Esophagus (tissue), 2 donors: ENCODE measurements at regions not wholly inside any gene's neighbourhood (a gene's known extent, or its start where the extent isn't known, plus 50 kb on each side); places are given as distances from the start of the nearest gene placed in this dataset.

ENCODE experiments used
- H3K27ac ChIP-seq, 2 donors: one replicate each; pipeline ENCODE4 v1.5.1; 2013; ENCODE audit warnings: low read depth in 2 of 2, mild to moderate bottlenecking in 2 of 2, inconsistent platforms in 1 of 2, low read length in 1 of 2, moderate library complexity in 1 of 2
- H3K27me3 ChIP-seq, 2 donors: one replicate each; pipeline ENCODE4 v1.6.1; 2013; ENCODE audit warnings: low read length in 2 of 2, control low read depth in 1 of 2, mild to moderate bottlenecking in 1 of 2; ENCODE audit not compliant: insufficient read depth in 2 of 2, control insufficient read depth in 1 of 2
- H3K36me3 ChIP-seq, 2 donors: one replicate each; pipeline ENCODE4 v1.6.1; 2013; ENCODE audit warnings: low read length in 1 of 2; ENCODE audit not compliant: control insufficient read depth in 2 of 2, insufficient read depth in 2 of 2
- H3K4me1 ChIP-seq, 2 donors: one replicate each; pipeline ENCODE4 v1.6.1; 2013; ENCODE audit warnings: low read length in 1 of 2; ENCODE audit not compliant: control insufficient read depth in 2 of 2, insufficient read depth in 2 of 2
- H3K4me3 ChIP-seq, 2 donors: one replicate each; pipeline ENCODE4 v1.5.1; 2013; ENCODE audit warnings: low read length in 2 of 2, mild to moderate bottlenecking in 2 of 2, low read depth in 1 of 2, moderate library complexity in 1 of 2
- H3K9me3 ChIP-seq, 2 donors: one replicate each; pipeline ENCODE4 v1.6.1; 2013; ENCODE audit warnings: mild to moderate bottlenecking in 2 of 2, low read depth in 1 of 2, low read length in 1 of 2, moderate library complexity in 1 of 2; ENCODE audit not compliant: control insufficient read depth in 2 of 2, insufficient read depth in 1 of 2
- WGBS, 2 donors: extraction: QIAGEN DNeasy Blood & Tissue Kit; methylation state at CpG; one replicate each; pipeline ENCODE4 v1.1.7; 2013; 5-methylcytosine and 5-hydroxymethylcytosine counted together
- donor health status: healthy with polysubstance abuse.
- donor health status: Bipolar disorder and iron deficiency.

- Histone ChIP-seq H3K4me3 (no peak overlapping the region), H3K27ac (no peak overlapping the region), H3K36me3 (no peaks in the 10 kb centered on the region), H3K9me3 (no peaks in the 10 kb centered on the region), H3K27me3 (no peaks in the 10 kb centered on the region), H3K4me1 (no peaks in the 10 kb centered on the region)
Observed at GRCh38 chr6:137361701-137362100, 132.5 kb downstream of the OLIG3 start.

- H3K27ac ChIP-seq = no peak overlapping the region
- H3K4me1 ChIP-seq = no peaks in the 10 kb centered on the region
- no peaks in the 10 kb centered on the region for H3K27me3 ChIP-seq
- no peaks in the 10 kb centered on the region for H3K9me3 ChIP-seq
- H3K36me3 ChIP-seq = no peaks in the 10 kb centered on the region
- H3K4me3 ChIP-seq = no peak overlapping the region
- 83 to 85% methylated on average over 3 of the region's 3 CpGs for WGBS, 2 donors
Observed at GRCh38 chr6:137358273-137358672, 135.9 kb downstream of the OLIG3 start.

DNA sequence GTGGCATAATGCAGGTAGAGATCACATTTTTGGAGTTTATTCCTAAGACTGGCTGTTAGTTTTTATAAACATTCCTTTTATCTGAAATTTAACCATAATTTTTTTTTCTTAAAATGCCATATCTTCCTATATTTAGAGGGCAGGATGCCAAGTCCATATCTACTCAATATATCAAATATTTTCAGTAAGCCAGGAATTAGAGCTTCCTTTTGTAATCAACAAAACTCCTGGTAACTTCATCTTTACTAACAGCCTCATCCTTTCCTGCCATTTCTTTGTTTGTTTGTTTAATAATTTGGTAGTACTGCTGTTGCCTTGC, 136.3 kb downstream of the OLIG3 start:
- H3K4me1 ChIP-seq = no peaks in the 10 kb centered on the region
- H3K36me3 ChIP-seq = no peaks in the 10 kb centered on the region
- H3K27ac ChIP-seq = no peak overlapping the region
- H3K9me3 ChIP-seq = no peaks in the 10 kb centered on the region
- H3K27me3 ChIP-seq = no peaks in the 10 kb centered on the region
- H3K4me3 ChIP-seq = no peak overlapping the region

DNA sequence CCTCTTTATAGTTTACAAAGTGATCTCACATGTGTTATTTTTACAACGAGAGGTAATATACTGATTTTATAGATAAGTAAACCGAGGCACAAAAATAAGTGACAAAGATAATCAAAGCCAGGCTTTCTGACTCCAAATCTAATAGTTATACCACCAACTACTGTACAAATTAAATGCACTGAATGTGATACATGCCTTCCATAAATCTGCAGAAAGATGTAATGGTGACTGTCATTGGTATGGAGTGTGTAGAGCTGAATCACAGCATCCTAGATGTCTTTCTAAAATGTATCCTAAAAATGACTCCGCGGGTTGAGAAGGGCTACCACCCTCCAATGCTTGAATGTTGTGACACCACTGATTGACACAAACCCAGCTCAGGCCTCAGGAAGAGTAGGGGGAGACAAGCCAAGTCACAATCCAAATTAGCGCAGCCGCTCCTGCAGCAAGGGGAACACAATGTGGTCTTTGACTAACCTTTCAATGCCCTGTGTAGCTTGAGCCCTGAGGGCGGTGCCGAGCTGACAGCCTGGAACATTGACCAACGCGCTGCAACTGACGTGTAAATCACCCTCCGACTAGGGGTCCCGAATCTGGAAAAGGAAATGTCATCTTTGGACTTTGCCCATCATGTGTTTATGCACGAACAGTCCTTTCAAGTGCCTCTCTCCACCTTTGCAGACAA, 136.8 kb downstream of the OLIG3 start:
- H3K9me3 ChIP-seq = no peaks in the 10 kb centered on the region
- no peaks in the 10 kb centered on the region for H3K4me1 ChIP-seq
- no peak overlapping the region for H3K27ac ChIP-seq
- H3K27me3 ChIP-seq = no peaks in the 10 kb centered on the region
- 74 to 79% methylated on average over 14 of the region's 14 CpGs for WGBS, 2 donors
- no peaks in the 10 kb centered on the region for H3K36me3 ChIP-seq
- H3K4me3 ChIP-seq = no peak overlapping the region

- H3K36me3 ChIP-seq = no peaks in the 10 kb centered on the region
- no peaks in the 10 kb centered on the region for H3K27me3 ChIP-seq
- 94 to 95% methylated on average over 7 of the region's 7 CpGs for WGBS, 2 donors
- no peak overlapping the region for H3K27ac ChIP-seq
- no peaks in the 10 kb centered on the region for H3K9me3 ChIP-seq
- no peak overlapping the region for H3K4me3 ChIP-seq
- H3K4me1 ChIP-seq = no peaks in the 10 kb centered on the region
Observed at GRCh38 chr6:137353842-137354397, 134.7 kb upstream of the IFNGR1 start.

DNA sequence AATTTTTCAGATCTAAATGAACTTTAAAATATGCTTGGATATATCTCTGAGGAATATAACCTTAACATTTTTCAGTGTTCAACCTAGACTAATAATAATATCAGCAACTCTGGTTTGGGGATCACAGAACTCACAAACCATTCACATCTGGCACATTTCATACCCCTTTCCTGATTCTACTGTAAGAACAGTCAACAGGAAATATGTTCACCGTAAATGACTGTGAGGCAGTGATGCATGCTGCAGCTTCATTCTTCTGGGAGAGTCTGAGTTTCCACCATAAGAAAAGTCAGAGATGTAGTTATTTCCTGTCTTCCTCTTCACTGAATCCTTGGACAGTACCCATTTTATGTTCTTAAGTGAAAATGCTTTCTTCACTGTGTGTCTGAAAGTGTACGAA, 134.2 kb upstream of the IFNGR1 start:
- no peaks in the 10 kb centered on the region for H3K27me3 ChIP-seq
- 84 to 86% methylated on average over 2 of the region's 2 CpGs for WGBS, 2 donors
- no peaks in the 10 kb centered on the region for H3K9me3 ChIP-seq
- H3K36me3 ChIP-seq = no peaks in the 10 kb centered on the region
- no peaks in the 10 kb centered on the region for H3K4me1 ChIP-seq
- no peak overlapping the region for H3K27ac ChIP-seq
- no peak overlapping the region for H3K4me3 ChIP-seq

GRCh38 chr6:137352859-137353258, 133.7 kb upstream of the IFNGR1 start:
- H3K4me3 ChIP-seq = no peak overlapping the region
- no peaks in the 10 kb centered on the region for H3K4me1 ChIP-seq
- no peak overlapping the region for H3K27ac ChIP-seq
- no peaks in the 10 kb centered on the region for H3K36me3 ChIP-seq
- no peaks in the 10 kb centered on the region for H3K9me3 ChIP-seq
- WGBS, 2 donors = 50 to 65% methylated on average over 6 of the region's 6 CpGs
- no peaks in the 10 kb centered on the region for H3K27me3 ChIP-seq

DNA sequence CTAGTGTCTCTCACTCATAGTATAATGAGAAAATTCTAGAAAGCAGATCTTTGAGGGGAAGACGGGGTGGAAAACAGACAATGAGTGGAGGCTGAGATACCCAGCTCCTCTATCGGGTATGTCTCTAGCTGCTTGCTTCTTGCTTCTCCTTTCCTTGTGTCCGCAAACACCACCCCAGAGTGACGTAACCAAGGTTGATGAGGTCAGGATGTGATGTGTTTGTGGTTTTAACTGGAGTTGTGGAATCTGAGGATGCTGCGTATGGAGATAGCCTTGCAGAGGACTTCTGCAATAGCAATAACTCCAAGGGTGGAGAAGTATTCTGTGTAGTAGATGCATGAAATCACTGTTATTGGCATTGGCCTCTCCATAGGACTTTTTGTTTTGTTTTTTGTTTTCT, 132.7 kb upstream of the IFNGR1 start:
- Histone ChIP-seq H3K27me3 (no peaks in the 10 kb centered on the region), H3K9me3 (no peaks in the 10 kb centered on the region), H3K36me3 (no peaks in the 10 kb centered on the region), H3K27ac (no peak overlapping the region), H3K4me1 (no peaks in the 10 kb centered on the region), H3K4me3 (no peak overlapping the region)
- WGBS, 2 donors = 90% methylated on average over 5 of the region's 5 CpGs

- Histone ChIP-seq H3K4me3 (no peak overlapping the region), H3K27ac (no peak overlapping the region), H3K36me3 (no peaks in the 10 kb centered on the region), H3K4me1 (no peaks in the 10 kb centered on the region), H3K9me3 (no peaks in the 10 kb centered on the region), H3K27me3 (no peaks in the 10 kb centered on the region)
- 85% methylated on average over 2 of the region's 2 CpGs for WGBS, 2 donors
Observed at GRCh38 chr6:137350857-137351256, 131.7 kb upstream of the IFNGR1 start.
